HCT116 (cell line): ENCODE measurements at regions not wholly inside any gene's neighbourhood (a gene's known extent, or its start where the extent isn't known, plus 50 kb on each side); places are given as distances from the start of the nearest gene placed in this dataset.

ENCODE experiments used
- ATAC-seq: fragments of 200-7000 bp; cut with Tn5 transposase; 2 replicates; pipeline ENCODE4 v1.9.1; 2020; ENCODE audit warnings: mild to moderate bottlenecking, moderate library complexity
- BruUV-seq: library from RNA; stranded (reverse); fragments of 400-500 nt; replicated peaks from 2 replicates; lab custom pipeline; 2021; lab: Mats Ljungman, UMichigan
- CTCF ChIA-PET: fragments of 300-600 bp; sonication (Branson Sonifier 250); formaldehyde crosslinking; loops from one replicate; lab custom pipeline; 2021; ENCODE audit warnings: antibody characterized with exemption; lab: Charles Lee
- POLR2A ChIA-PET: fragments of 300-600, 350-600 bp; sonication (Branson Sonifier 250); formaldehyde crosslinking; loops from one replicate; lab custom pipeline; 2021; ENCODE audit warnings: antibody characterized with exemption; lab: Charles Lee
- RAD21 ChIA-PET, 2 experiments: fragments of 300-600 bp; sonication (Branson Sonifier 250); formaldehyde crosslinking; loops; one replicate each; lab custom pipeline; 2023; ENCODE audit warnings: low total read pairs in 2 of 2; ENCODE audit not compliant: uncharacterized antibody in 2 of 2, unreplicated experiment in 2 of 2, low non-redundant PET in 1 of 2; lab: Charles Lee
- DNase-seq: peaks from one replicate; pipeline ENCODE4 v3.0.0-alpha.2; 2010; ENCODE audit warnings: low read depth, low spot score
- H2AFZ ChIP-seq: fragments of 200-600 bp; shearing (Covaris generic), sonication (generic); 2 replicates; pipeline ENCODE4 v1.6.1; 2017; ENCODE audit warnings: low read depth, mixed run types, mixed read lengths, antibody characterized with exemption, low read length; ENCODE audit not compliant: poor library complexity, severe bottlenecking
- H3K27ac ChIP-seq: 2 replicates; pipeline ENCODE4 v1.5.1; 2012; ENCODE audit warnings: low read depth, low read length
- H3K27me3 ChIP-seq: fragments of 200-600 bp; sonication (generic); 2 replicates; pipeline ENCODE4 v1.6.1; 2016; ENCODE audit warnings: mixed run types, low read length, mixed read lengths; ENCODE audit not compliant: insufficient read depth
- H3K36me3 ChIP-seq, 2 experiments: fragments of 200-500 bp in 1 of 2; fragments of 200-600 bp in 1 of 2; sonication (Bioruptor generic) in 1 of 2; sonication (generic) in 1 of 2; 2 replicates each; pipeline versions ENCODE4 v1.5.1 to v1.6.1; 2014 to 2016; ENCODE audit warnings: low read length in 2 of 2, inconsistent platforms in 1 of 2, mixed read lengths in 1 of 2, mixed run types in 1 of 2; ENCODE audit not compliant: insufficient read depth in 2 of 2, control insufficient read depth in 1 of 2
- H3K4me1 ChIP-seq, 2 experiments: fragments of 200-600 bp in 1 of 2; sonication (generic) in 1 of 2; 2 replicates each; pipeline versions ENCODE4 v1.5.1 to v1.6.1; 2012 to 2017; ENCODE audit warnings: low read length in 2 of 2, inconsistent platforms in 1 of 2, mild to moderate bottlenecking in 1 of 2, mixed read lengths in 1 of 2, mixed run types in 1 of 2, moderate library complexity in 1 of 2; ENCODE audit not compliant: insufficient read depth in 2 of 2, control insufficient read depth in 1 of 2
- H3K4me2 ChIP-seq: fragments of 200-600 bp; sonication (generic); 2 replicates; pipeline ENCODE4 v1.6.1; 2017; ENCODE audit warnings: mixed run types, low read length, mixed read lengths
- H3K4me3 ChIP-seq, 2 experiments: fragments of 200-600 bp in 1 of 2; sonication (generic) in 1 of 2; replicated peaks in 1 of 2; 2 replicates each; pipeline ENCODE4 v1.5.1; 2011 to 2016; ENCODE audit warnings: low read length in 2 of 2, control low read depth in 1 of 2, low read depth in 1 of 2, mild to moderate bottlenecking in 1 of 2, mixed read lengths in 1 of 2, mixed run types in 1 of 2
- H3K79me2 ChIP-seq: fragments of 200-600 bp; sonication (generic); 2 replicates; pipeline ENCODE4 v1.6.1; 2017; ENCODE audit warnings: mild to moderate bottlenecking, mixed run types, low read length, moderate library complexity, mixed read lengths; ENCODE audit not compliant: insufficient read depth
- H3K9ac ChIP-seq: fragments of 200-600 bp; sonication (generic); 2 replicates; pipeline ENCODE4 v1.6.1; 2016; ENCODE audit warnings: low read length, mixed read lengths
- H3K9me2 ChIP-seq: fragments of 200-600 bp; sonication (generic), shearing (Covaris generic); 2 replicates; pipeline ENCODE4 v1.6.1; 2017; ENCODE audit warnings: mixed run types, mild to moderate bottlenecking, moderate library complexity; ENCODE audit not compliant: insufficient read depth
- H3K9me3 ChIP-seq, 2 experiments: fragments of 200-500 bp in 1 of 2; fragments of 200-600 bp in 1 of 2; sonication (Bioruptor generic) in 1 of 2; sonication (generic) in 1 of 2; 2 replicates each; pipeline ENCODE4 v1.6.1; 2014 to 2017; ENCODE audit warnings: low read length in 2 of 2, mixed read lengths in 2 of 2, inconsistent platforms in 1 of 2, low read depth in 1 of 2, mild to moderate bottlenecking in 1 of 2, mixed run types in 1 of 2, moderate library complexity in 1 of 2; ENCODE audit not compliant: control insufficient read depth in 1 of 2, insufficient read depth in 1 of 2
- H4K20me1 ChIP-seq: fragments of 200-600 bp; sonication (generic), shearing (Covaris generic); 2 replicates; pipeline ENCODE4 v1.6.1; 2017; ENCODE audit warnings: mixed run types, mild to moderate bottlenecking, moderate library complexity; ENCODE audit not compliant: insufficient read depth
- CEBPB ChIP-seq: IDR thresholded peaks from 2 replicates; pipeline ENCODE4 v1.6.1; 2012; ENCODE audit warnings: low read depth
- EZH2 ChIP-seq: fragments of 200-600 bp; sonication (generic); IDR thresholded peaks from 2 replicates; pipeline ENCODE4 v1.6.1; 2017; ENCODE audit warnings: antibody characterized with exemption, mixed run types
- FOSL1 ChIP-seq: IDR thresholded peaks from 2 replicates; pipeline ENCODE4 v1.6.1; 2012; ENCODE audit warnings: low read depth
- JUND ChIP-seq: IDR thresholded peaks from 2 replicates; pipeline ENCODE4 v1.6.1; 2012
- POLR2A ChIP-seq: IDR thresholded peaks from 2 replicates; pipeline ENCODE4 v1.7.0; 2011; ENCODE audit warnings: borderline replicate concordance; ENCODE audit not compliant: insufficient read depth, insufficient read length; ENCODE audit errors: extremely low read depth
- POLR2AphosphoS5 ChIP-seq: IDR thresholded peaks from 2 replicates; pipeline ENCODE4 v1.6.1; 2011; ENCODE audit warnings: mild to moderate bottlenecking, low read depth, low read length, moderate library complexity
- RAD21 ChIP-seq: IDR thresholded peaks from 2 replicates; pipeline ENCODE4 v1.6.1; 2012; ENCODE audit warnings: low read depth, mild to moderate bottlenecking
- SIN3A ChIP-seq: IDR thresholded peaks from 2 replicates; pipeline ENCODE4 v1.6.1; 2012; ENCODE audit warnings: low read depth
- SP1 ChIP-seq: IDR thresholded peaks from 2 replicates; pipeline ENCODE4 v1.6.1; 2012; ENCODE audit warnings: low read depth
- SRF ChIP-seq: IDR thresholded peaks from 2 replicates; pipeline ENCODE4 v1.6.1; 2012; ENCODE audit warnings: low read depth
- ZFX ChIP-seq: fragments of 450-650 bp; IDR thresholded peaks from 2 replicates; pipeline ENCODE4 v1.6.1; 2017
- intact Hi-C: fragments of 100-400 bp; cut with micrococcal nuclease; formaldehyde crosslinking; loops from 2 replicates; pipeline ENCODE4 v1.10.0; 2022
- TF ChIP-seq, protein P1 (sequence below): IDR thresholded peaks from 2 replicates; pipeline ENCODE4 v1.6.1; 2012
- TF ChIP-seq, protein P2 (sequence below): IDR thresholded peaks from 2 replicates; pipeline ENCODE4 v1.6.1; 2012

DNA sequence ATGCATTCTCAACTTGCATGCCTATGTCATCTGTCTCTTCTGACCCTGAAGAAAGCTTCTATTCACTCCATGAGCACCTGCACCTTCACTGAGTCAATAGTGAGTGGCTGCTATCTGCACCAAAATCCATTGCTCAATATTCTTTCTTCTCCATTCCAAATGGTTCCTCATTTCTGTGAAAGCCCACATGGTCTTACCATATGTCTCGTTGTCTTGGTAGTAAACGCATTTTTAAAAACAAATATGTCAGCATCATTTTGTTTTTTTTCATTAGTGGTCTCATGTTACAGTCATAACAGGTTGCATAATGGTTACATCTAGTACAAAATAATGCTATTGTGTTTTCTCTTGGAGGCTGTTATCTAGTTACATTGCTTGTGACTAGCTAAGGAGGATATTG is 106.9 kb upstream of the CPM start (continued):
- TF ChIP-seq, protein P1, sequence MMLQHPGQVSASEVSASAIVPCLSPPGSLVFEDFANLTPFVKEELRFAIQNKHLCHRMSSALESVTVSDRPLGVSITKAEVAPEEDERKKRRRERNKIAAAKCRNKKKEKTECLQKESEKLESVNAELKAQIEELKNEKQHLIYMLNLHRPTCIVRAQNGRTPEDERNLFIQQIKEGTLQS = no peak
- TF ChIP-seq, protein P2, sequence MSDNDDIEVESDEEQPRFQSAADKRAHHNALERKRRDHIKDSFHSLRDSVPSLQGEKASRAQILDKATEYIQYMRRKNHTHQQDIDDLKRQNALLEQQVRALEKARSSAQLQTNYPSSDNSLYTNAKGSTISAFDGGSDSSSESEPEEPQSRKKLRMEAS = no peak
- TF ChIP-seq SP1 (no peak), EZH2 (no peak), ZFX (no peak), FOSL1 (no peak), SIN3A (no peak), CEBPB (no peak), SRF (no peak)

DNA sequence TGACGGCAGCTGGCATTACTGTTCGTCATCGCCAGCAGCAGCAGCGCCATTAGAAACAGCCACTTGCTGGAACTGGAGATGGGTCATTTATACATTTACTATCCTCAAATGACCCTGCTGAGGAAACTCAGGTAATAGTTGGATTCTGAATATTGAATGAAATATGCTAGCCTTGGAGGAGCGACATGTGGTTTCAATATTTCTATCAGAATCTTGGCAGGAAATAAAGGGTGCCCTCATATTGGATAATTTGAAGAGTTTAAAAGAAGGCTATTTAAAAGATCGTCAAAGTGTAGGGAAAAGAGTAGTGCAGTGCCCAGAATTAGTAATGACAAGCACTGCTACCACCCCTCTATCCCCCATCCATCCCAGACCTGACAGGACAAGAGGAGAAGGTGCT is 109.6 kb upstream of the CPM start:
- POLR2A ChIA-PET = no interaction called here
- H3K9ac ChIP-seq = no peak overlapping the region

More for the DNA sequence above, 109.6 kb upstream of the CPM start:
- H3K79me2 ChIP-seq = no peaks in the 10 kb centered on the region
- no peaks in the 10 kb centered on the region for H3K9me2 ChIP-seq
- H3K36me3 ChIP-seq = no peaks in the 10 kb centered on the region
- TF ChIP-seq, protein P1 = no peak
- no peak for TF ChIP-seq RAD21
- no peak for TF ChIP-seq JUND
- TF ChIP-seq POLR2A = no peak
- TF ChIP-seq CEBPB = no peak
- TF ChIP-seq, protein P2 = no peak
- no peak for TF ChIP-seq SRF
- TF ChIP-seq POLR2AphosphoS5 = no peak
- no peaks in the 10 kb centered on the region for H3K27me3 ChIP-seq
- H3K4me1 ChIP-seq = peaks cover 0 to 8% of the 10 kb centered on the region in 2 experiments; a peak in 1 of 4 replicates
- CTCF ChIA-PET = no interaction called here
- no peaks in the 10 kb centered on the region for H4K20me1 ChIP-seq
- no peak for DNase-seq
- no peaks in the 10 kb centered on the region for H3K9me3 ChIP-seq
- no peak for ATAC-seq
- H3K4me3 ChIP-seq = no peak overlapping the region
- no peak overlapping the region for H2AFZ ChIP-seq
- no peak overlapping the region for H3K27ac ChIP-seq
- no TSS peak for BruUV-seq
- intact Hi-C loops = no loop called here
- RAD21 ChIA-PET = no interaction called here
- no peak overlapping the region for H3K4me2 ChIP-seq
